ENCODE measurements at regions not wholly inside any gene's neighbourhood (a gene's known extent, or its start where the extent isn't known, plus 50 kb on each side); places are given as distances from the start of the nearest gene placed in this dataset.

DNA sequence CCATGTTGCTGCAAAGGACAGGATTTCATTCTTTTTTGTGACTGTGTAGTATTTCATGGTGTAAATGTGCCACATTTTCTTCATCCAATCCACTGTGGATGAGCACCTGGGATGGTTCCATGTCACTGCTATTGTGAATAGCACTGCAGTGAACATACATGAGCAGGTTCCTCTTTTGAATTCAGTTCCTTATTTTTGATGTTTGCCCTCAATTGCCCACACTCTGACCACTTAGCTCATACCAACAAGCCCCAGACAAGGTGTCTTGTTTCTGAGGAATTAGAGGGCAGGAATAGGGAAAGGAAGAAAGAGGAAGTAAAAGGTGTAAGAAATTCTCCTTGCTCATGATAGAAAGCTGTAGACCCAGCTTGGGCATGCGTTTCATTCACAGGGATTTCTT lies 244.2 kb upstream of the ZNF507 start:
- Mint-ChIP-seq H3K27me3 (ENCODE audit: low read depth) (no peaks in the 10 kb centered on the region), H3K4me3 (no peak overlapping the region), H3K9me3 (no peaks in the 10 kb centered on the region), H3K27ac (no peak overlapping the region), H3K4me1 (ENCODE audit: low read depth) (no peaks in the 10 kb centered on the region), H3K36me3 (ENCODE audit: low read depth) (no peaks in the 10 kb centered on the region)

DNA sequence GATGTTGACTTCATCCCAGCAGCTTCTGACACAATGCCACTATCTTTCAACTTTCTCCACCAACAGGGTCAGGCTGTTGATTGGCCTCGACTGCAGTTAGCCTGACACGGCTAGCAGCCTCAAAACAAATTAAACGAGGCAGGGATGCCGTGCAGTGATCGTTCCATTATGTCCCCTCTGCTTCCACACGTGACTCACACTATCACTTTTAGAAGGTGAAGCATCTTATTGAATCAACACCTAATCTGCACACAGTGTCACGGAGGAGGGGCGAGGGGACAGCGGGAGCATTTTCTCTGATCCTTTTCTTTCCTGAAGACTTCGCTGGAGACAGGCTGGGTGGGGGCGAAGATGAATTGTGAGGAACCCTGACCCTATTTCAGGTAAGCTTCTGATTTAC lies 241.9 kb upstream of the ZNF507 start:
- Mint-ChIP-seq H3K4me1 (ENCODE audit: low read depth) (no peaks in the 10 kb centered on the region), H3K27ac (no peak overlapping the region), H3K9me3 (no peaks in the 10 kb centered on the region), H3K27me3 (ENCODE audit: low read depth) (no peaks in the 10 kb centered on the region), H3K4me3 (no peak overlapping the region), H3K36me3 (ENCODE audit: low read depth) (no peaks in the 10 kb centered on the region)

DNA sequence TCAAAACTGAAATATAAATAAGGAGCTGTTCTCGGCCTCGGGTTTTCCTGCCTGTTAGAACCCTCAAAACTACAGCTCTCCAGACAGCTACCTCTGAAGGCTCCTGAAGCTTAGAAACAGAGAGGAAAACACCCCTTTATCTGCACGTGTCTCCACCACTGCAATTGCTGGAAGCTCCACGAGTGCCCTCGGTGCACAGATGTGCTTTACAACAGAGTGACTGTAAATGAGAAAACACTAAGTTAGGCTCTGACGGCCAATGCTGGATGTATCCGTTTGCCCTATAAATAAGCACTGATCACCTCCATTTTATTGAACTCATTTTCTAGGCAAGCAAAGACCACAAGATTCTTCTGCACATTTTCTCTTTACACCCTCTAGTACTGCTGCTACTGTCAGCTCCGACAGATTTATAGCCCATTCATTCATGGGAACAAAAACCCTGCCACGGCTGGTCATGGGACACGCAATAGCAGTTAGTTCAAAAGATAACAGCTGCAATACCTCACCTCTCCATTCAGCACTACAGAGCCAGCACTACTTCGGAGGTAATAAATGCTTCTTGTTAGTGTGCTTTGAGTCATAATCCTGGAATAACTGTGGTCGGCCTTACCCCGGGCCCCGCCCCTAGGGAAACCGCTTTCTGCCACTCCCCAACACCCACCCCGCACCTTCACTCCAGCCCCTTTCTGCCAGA lies 241.1 kb upstream of the ZNF507 start:
- Mint-ChIP-seq H3K27ac (no peak overlapping the region), H3K4me1 (ENCODE audit: low read depth) (no peaks in the 10 kb centered on the region), H3K4me3 (no peak overlapping the region), H3K36me3 (ENCODE audit: low read depth) (no peaks in the 10 kb centered on the region), H3K27me3 (ENCODE audit: low read depth) (no peaks in the 10 kb centered on the region), H3K9me3 (no peaks in the 10 kb centered on the region)

DNA sequence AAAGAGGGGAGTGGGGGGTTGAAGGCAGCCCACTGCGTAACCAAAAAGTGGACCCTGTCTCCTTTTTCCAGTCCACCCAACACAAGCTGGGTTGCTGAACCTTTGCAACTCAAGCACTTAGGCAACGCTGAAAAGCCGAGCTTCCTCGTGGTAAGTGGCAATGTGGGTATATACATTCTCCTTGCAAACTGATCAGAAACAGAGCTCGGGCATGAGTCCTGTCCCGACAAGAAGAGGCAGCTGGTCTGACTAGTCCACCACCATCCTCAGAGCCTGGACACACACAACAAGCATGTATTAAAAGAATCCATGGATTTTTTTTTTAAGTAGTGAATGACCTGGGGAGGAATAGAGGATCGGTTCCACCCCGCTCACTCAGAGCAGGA lies 240.6 kb upstream of the ZNF507 start:
- no peaks in the 10 kb centered on the region for H3K27me3 Mint-ChIP-seq (ENCODE audit: low read depth)
- H3K4me1 Mint-ChIP-seq (ENCODE audit: low read depth), result no peaks in the 10 kb centered on the region
- H3K9me3 Mint-ChIP-seq, result no peaks in the 10 kb centered on the region
- no peak overlapping the region for H3K27ac Mint-ChIP-seq
- no peaks in the 10 kb centered on the region for H3K36me3 Mint-ChIP-seq (ENCODE audit: low read depth)
- H3K4me3 Mint-ChIP-seq, result no peak overlapping the region

DNA sequence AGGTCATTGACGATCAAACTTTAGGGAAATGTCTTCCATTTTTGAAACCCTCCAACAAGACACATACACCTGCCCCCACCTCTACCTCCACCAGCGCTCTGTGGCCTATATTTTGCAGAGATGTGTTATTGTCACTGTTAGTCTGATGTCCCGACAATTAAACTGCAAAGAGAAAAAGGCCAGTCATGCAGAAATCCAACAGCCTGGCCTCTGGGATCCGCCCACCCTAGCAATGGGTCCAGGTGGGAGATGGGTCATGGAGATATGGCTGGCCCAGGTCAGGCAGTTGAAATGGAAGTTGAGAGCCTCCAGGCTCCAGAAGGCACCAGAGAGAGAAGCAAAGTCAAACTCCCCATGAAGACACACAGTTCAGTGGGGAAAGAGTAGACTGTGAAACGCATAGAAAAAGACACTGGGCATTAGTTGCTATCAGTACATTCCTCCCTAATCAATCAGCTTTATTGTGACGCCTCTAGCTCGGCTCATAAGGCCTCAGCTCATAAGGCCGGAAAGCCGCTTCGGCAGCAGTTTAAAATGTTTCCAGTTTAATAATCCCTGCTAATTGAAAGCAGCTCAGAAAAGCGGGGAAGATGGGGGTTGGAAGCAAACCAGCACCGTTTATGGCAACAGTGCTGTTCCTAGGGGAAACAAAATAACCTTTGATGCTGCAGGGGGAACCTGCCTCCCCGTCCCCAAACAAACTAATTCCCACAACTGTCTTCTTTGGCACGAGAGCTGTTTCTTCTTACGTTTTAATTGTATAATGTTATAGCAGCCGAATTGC lies 239.7 kb upstream of the ZNF507 start:
- Mint-ChIP-seq H3K27me3 (ENCODE audit: low read depth) (no peaks in the 10 kb centered on the region), H3K36me3 (ENCODE audit: low read depth) (no peaks in the 10 kb centered on the region), H3K4me3 (no peak overlapping the region), H3K9me3 (no peaks in the 10 kb centered on the region), H3K4me1 (ENCODE audit: low read depth) (no peaks in the 10 kb centered on the region), H3K27ac (no peak overlapping the region)

DNA sequence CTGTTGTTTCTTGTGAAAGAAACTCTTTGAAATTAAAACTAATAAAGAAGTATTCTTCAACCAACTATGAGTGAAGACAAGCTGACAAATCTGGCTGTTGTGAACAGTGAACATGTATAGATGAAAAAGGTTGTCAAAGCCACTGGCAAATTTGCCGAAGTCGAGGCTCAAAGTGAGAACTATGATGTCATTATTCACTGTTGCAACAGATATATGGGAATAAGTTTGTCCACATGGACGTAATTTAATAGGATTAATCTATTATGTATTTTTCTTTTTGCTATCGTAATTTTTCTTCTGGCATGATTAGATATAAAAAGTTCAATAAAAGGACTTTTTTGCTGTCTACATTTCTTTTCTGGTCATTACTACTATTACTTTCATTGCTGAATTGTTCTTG lies 223.2 kb upstream of the ZNF507 start:
- no peaks in the 10 kb centered on the region for H3K36me3 Mint-ChIP-seq (ENCODE audit: low read depth)
- no peaks in the 10 kb centered on the region for H3K4me1 Mint-ChIP-seq (ENCODE audit: low read depth)
- no peak overlapping the region for H3K27ac Mint-ChIP-seq
- H3K9me3 Mint-ChIP-seq, result peaks cover 5% of the 10 kb centered on the region
- H3K27me3 Mint-ChIP-seq (ENCODE audit: low read depth), result no peaks in the 10 kb centered on the region
- H3K4me3 Mint-ChIP-seq, result no peak overlapping the region

DNA sequence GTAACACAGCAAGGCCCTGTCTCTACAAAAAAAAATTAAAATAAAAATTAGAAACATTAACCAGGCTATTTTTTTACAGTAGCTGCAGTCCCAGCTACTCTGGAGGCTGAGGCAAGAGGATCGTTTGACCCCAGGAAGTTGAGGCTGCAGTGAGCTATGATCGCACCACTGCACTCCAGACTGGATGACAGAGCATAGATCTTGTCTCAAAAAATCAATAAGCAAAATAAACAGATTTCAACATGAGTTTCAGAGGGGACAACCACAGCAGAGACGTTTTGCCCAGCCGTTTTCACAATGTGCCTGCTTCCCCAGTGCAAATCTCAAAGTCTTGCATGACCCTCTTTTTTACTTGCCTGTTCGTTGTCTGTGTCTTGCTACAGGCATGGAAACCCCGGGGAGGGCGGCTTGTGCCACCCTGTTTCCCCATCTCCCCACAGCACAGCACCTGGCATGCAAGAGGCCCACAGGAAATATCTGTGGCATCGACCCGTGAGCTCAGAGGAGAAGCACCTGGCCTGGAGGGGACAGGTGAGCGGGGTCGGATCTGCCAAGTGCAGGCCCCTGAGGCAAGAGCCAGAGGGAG lies 222.0 kb upstream of the ZNF507 start:
- H3K9me3 Mint-ChIP-seq, result peaks cover 2% of the 10 kb centered on the region
- H3K27ac Mint-ChIP-seq, result no peak overlapping the region
- H3K36me3 Mint-ChIP-seq (ENCODE audit: low read depth), result no peaks in the 10 kb centered on the region
- H3K4me1 Mint-ChIP-seq (ENCODE audit: low read depth), result no peaks in the 10 kb centered on the region
- no peak overlapping the region for H3K4me3 Mint-ChIP-seq
- no peaks in the 10 kb centered on the region for H3K27me3 Mint-ChIP-seq (ENCODE audit: low read depth)

DNA sequence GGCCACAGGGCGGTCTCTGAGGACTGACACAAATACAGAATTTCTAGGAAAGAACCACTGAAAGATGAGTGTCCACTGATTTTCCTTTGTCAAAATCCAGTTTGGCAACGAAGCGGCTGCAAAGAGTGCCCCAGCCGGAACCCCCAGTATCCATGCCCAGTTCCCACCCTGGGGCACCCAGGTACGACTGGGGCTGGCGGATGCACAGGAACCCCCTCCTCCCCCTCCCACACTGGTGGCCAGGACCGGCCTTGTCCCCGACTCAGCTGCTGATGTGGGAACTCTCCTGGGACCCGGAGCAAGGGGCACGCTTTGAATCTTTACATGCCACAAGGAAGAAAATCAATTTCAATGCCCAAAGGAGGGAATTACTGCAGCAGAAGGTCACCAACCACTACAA lies 220.8 kb upstream of the ZNF507 start:
- Mint-ChIP-seq H3K36me3 (ENCODE audit: low read depth) (no peaks in the 10 kb centered on the region), H3K4me1 (ENCODE audit: low read depth) (no peaks in the 10 kb centered on the region), H3K27ac (no peak overlapping the region), H3K4me3 (no peak overlapping the region), H3K27me3 (ENCODE audit: low read depth) (no peaks in the 10 kb centered on the region), H3K9me3 (no peaks in the 10 kb centered on the region)

DNA sequence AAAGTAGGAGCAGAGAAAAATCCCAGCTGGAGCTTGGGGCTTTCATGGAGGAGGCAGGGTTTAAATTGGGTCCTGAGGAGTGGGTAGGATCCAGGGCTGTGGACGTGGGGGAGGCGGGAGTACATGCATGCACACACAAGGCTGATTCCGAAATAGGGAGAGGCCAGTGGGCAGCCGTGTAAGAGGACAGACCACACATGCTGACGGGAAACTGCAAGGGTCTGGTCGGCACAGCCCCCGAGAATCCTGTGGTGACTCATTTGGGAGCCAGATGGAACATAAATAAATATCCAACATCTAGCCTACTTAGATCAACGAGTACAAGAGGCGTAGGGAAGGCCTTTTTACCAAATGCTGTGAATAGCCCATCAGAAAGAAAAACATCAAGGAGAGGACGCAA lies 216.3 kb upstream of the ZNF507 start:
- H3K27ac Mint-ChIP-seq, result no peak overlapping the region
- no peak overlapping the region for H3K4me3 Mint-ChIP-seq
- no peaks in the 10 kb centered on the region for H3K27me3 Mint-ChIP-seq (ENCODE audit: low read depth)
- no peaks in the 10 kb centered on the region for H3K36me3 Mint-ChIP-seq (ENCODE audit: low read depth)
- peaks cover 3% of the 10 kb centered on the region for H3K9me3 Mint-ChIP-seq
- no peaks in the 10 kb centered on the region for H3K4me1 Mint-ChIP-seq (ENCODE audit: low read depth)

DNA sequence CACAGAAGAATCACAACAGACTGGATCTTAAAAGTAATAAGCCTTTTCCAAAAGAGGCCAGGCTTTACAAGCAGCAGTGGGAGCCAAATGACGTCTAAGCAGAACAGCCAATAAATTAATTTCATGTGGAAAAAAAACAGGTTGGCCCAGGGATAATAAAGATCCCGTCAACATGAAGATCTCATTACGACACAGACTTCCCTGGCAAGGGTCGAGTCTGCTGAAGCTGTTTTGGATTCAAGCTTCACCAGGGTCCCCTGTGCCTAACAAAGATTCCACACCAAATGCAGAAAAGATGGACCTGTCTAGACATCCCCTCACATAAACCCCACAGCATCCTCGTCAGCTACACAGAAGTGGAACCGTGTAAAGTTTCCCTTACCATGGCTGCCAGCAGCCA lies 215.1 kb upstream of the ZNF507 start:
- Mint-ChIP-seq H3K27me3 (ENCODE audit: low read depth) (no peaks in the 10 kb centered on the region), H3K27ac (no peak overlapping the region), H3K4me3 (no peak overlapping the region), H3K9me3 (peaks cover 3% of the 10 kb centered on the region), H3K36me3 (ENCODE audit: low read depth) (no peaks in the 10 kb centered on the region), H3K4me1 (ENCODE audit: low read depth) (no peaks in the 10 kb centered on the region)

DNA sequence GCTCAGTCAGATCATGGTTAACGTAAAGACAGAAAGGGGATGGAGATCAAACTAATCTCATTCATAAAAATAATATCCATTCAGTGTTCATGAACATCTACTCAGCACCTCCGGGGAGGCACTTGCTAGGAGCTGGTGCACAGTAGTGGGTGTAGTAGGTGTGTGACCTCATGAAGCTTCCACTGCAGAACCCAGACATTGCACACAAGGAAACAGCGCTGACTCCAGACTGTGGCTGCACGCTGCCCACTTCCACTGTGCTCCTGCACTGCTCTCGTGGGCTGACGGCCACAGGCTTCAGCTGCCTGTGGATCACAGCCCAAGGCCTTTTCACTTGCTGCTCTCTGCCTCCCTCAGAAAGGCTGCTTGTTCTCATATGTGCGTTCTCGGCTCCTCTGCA lies 214.4 kb upstream of the ZNF507 start:
- no peaks in the 10 kb centered on the region for H3K4me1 Mint-ChIP-seq (ENCODE audit: low read depth)

DNA sequence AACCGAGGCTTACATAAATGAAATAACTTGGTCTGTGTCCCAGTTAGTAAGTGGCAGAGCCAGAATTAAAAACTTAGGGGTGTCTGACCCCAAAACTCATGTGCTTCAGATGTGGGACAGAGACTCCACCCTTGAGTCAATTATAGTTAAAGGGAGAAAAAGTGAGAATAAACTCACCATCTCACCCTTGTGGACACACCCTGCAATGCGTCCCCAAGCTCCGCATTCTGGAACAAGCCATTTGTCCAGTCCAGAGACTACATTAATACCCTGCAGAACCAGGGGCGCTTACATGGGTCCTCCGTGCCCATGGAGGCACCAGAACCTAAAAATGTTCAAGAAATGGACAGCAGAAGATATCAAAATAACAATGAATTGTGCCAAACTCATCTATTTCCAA lies 207.0 kb upstream of the ZNF507 start:
- H3K27me3 Mint-ChIP-seq (ENCODE audit: low read depth), result no peaks in the 10 kb centered on the region
- no peaks in the 10 kb centered on the region for H3K4me1 Mint-ChIP-seq (ENCODE audit: low read depth)

More for the DNA sequence above, 214.4 kb upstream of the ZNF507 start:
- Mint-ChIP-seq H3K27me3 (ENCODE audit: low read depth) (no peaks in the 10 kb centered on the region), H3K9me3 (peaks cover 3% of the 10 kb centered on the region), H3K36me3 (ENCODE audit: low read depth) (no peaks in the 10 kb centered on the region), H3K27ac (no peak overlapping the region), H3K4me3 (no peak overlapping the region)

DNA sequence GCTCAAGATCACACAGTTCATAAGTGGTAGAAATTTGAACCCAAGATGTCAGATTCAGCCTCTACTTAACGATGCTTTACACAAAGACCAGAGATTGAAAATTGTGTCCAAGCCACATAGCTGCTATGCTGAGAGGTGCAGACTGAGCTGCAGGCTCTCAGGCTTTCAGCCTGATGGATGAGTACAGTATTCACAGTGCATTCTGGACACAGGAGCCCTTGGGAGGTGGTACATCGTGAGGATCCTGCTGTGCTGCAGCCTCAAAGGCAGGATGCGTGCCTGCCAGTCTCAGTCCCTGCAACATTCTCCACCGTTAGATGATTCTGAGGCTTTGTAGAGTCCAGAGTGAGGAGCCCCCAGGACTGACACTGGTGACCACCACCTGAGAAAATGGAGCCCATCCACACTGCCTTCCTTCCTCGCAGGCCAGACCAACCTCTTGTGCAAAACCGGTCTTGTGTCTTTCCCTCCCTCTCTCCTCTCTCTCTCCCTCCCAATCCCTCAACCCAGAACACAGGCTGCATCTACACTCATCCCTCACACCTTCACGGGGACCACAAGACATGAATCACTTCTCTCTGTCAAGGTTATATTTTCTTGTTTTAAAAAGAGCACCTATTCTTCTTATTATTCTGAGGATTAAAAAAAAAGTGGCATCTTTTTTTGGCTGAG lies 203.4 kb upstream of the ZNF507 start:
- Mint-ChIP-seq H3K9me3 (peaks cover 21% of the 10 kb centered on the region), H3K27ac (no peak overlapping the region), H3K4me3 (no peak overlapping the region), H3K4me1 (ENCODE audit: low read depth) (no peaks in the 10 kb centered on the region), H3K27me3 (ENCODE audit: low read depth) (no peaks in the 10 kb centered on the region), H3K36me3 (ENCODE audit: low read depth) (no peaks in the 10 kb centered on the region)

More for the DNA sequence above, 207.0 kb upstream of the ZNF507 start:
- Mint-ChIP-seq H3K4me3 (no peak overlapping the region), H3K27ac (no peak overlapping the region), H3K36me3 (ENCODE audit: low read depth) (no peaks in the 10 kb centered on the region), H3K9me3 (no peaks in the 10 kb centered on the region)

DNA sequence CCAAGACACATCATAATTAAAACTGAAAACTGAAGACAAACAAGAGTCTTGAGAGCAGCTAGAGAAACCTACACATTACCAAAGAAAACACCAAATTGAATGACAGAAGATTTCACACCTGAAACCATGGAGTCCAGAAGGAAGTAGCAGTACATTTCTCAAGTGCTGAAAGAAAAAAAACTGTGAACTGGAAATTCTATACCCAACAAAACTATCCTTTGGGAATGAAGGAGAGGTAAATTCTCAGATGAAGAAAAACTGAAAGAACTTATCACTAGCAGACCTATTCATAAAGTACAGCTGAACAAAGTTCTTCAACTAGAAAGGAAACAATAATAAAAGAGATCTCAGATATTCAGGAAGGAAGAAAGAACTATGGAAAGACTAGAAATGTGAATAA lies 198.7 kb upstream of the ZNF507 start:
- Mint-ChIP-seq H3K27ac (no peak overlapping the region), H3K4me3 (no peak overlapping the region), H3K9me3 (peaks cover 44% of the 10 kb centered on the region), H3K36me3 (ENCODE audit: low read depth) (no peaks in the 10 kb centered on the region), H3K27me3 (ENCODE audit: low read depth) (no peaks in the 10 kb centered on the region), H3K4me1 (ENCODE audit: low read depth) (no peaks in the 10 kb centered on the region)

DNA sequence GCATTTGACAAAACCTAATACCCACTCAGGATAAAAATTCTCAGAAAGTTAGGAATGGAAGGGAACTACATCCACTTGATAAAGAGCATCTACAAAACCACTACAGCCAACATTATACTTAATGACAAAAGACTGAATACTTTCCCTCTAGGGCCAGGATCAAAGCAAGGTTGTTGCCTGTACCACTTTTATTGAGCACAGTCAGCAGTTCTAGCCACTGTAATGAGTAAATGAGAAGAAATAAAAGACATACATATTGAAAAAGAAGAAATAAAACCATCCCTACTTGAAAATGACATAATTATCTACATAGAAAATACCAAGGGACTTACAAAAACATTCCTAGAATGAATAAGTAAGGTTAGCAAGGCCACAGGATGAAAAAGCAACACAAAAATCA lies 194.8 kb upstream of the ZNF507 start:
- Mint-ChIP-seq H3K4me3 (no peak overlapping the region), H3K9me3 (peaks cover 34% of the 10 kb centered on the region), H3K27me3 (ENCODE audit: low read depth) (no peaks in the 10 kb centered on the region), H3K4me1 (ENCODE audit: low read depth) (no peaks in the 10 kb centered on the region), H3K27ac (no peak overlapping the region), H3K36me3 (ENCODE audit: low read depth) (no peaks in the 10 kb centered on the region)
